ENCODE measurements at regions not wholly inside any gene's neighbourhood (a gene's known extent, or its start where the extent isn't known, plus 50 kb on each side); places are given as distances from the start of the nearest gene placed in this dataset.

DNA sequence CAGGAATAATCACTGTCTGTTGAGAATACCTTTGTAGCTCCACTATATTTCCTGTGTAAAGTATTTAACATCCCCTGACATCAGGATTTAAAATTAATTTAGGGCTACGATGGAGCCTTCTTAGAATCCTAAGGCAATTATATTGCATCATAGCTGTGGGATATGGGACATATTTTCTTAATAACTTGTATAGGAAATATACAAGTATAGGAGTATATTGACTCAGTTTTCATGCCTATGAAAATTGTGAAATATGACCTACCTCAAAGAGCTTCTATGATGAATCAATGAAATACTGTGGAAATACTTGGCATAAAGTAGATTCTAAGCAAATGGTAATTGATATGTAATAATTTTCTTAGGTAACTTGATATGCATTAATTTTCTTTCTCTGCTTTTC lies 221.0 kb upstream of the KLF4 start:
- CTCF ChIA-PET (ENCODE audit: low intra/inter-chr PET ratio, low total read pairs) = no interaction called here
- Histone ChIP-seq H3K27me3 (ENCODE audit: control insufficient read depth in 1 of 2, insufficient read depth in 2 of 2, low read length in 2 of 2) (no peaks in the 10 kb centered on the region), H3K79me2 (ENCODE audit: insufficient read depth, low read length) (no peaks in the 10 kb centered on the region), H3K36me3 (replicated peaks in 1 of 2; ENCODE audit: control insufficient read depth in 1 of 2, insufficient read depth in 2 of 2, low read length in 2 of 2) (no peaks in the 10 kb centered on the region), H3K4me2 (ENCODE audit: low read depth, low read length) (no peak overlapping the region), H3K9me3 (ENCODE audit: low read length) (no peaks in the 10 kb centered on the region), H3K9ac (ENCODE audit: insufficient read depth, low read depth, low read length) (no peak overlapping the region), H3K4me1 (ENCODE audit: insufficient read depth, low read length) (no peaks in the 10 kb centered on the region), H3K4me3 (replicated peaks in 1 of 3; ENCODE audit: insufficient read depth in 1 of 3, low read depth in 2 of 3, low read length in 3 of 3) (no peak overlapping the region), H4K20me1 (ENCODE audit: insufficient read depth, low read length) (no peaks in the 10 kb centered on the region), H3K27ac (ENCODE audit: extremely low read length, insufficient read depth, low read length) (no peak overlapping the region), H2AFZ (ENCODE audit: low read length) (no peak overlapping the region)
- ATAC-seq (no peak), FAIRE-seq (no peak), DNase-seq (ENCODE audit: low spot score) (no peak)
- intact Hi-C loops (cut with micrococcal nuclease; ENCODE audit: unreplicated experiment) = no loop called here
- no TSS peak for BruUV-seq (replicated peaks)
- in situ Hi-C loops (cut with HindIII; ENCODE audit: extremely low pct_ligation_motif_present, low pct_unique_long_range_greater_than_20kb) = no loop called here
- WGBS (ENCODE audit: low lambda C conversion rate) = 0% methylated on average over 1 of the region's 1 CpG
- TF ChIP-seq, protein P1, sequence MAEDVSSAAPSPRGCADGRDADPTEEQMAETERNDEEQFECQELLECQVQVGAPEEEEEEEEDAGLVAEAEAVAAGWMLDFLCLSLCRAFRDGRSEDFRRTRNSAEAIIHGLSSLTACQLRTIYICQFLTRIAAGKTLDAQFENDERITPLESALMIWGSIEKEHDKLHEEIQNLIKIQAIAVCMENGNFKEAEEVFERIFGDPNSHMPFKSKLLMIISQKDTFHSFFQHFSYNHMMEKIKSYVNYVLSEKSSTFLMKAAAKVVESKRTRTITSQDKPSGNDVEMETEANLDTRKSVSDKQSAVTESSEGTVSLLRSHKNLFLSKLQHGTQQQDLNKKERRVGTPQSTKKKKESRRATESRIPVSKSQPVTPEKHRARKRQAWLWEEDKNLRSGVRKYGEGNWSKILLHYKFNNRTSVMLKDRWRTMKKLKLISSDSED (CRISPR knock-in tag; IDR thresholded peaks at IDR 0.05) = no peak
- TF ChIP-seq ZNF547 (CRISPR knock-in tag; IDR thresholded peaks at IDR 0.05) (no peak), ZNF816 (CRISPR knock-in tag; IDR thresholded peaks at IDR 0.05; ENCODE audit: borderline replicate concordance) (no peak), ZFY (CRISPR knock-in tag; IDR thresholded peaks at IDR 0.05) (no peak), GABPA (IDR thresholded peaks at IDR 0.05; ENCODE audit: low read depth, low read length) (no peak), GABPA (CRISPR knock-in tag; IDR thresholded peaks at IDR 0.05; ENCODE audit: low read depth) (no peak), TOPORS (CRISPR knock-in tag; IDR thresholded peaks at IDR 0.05) (no peak)
- TF ChIP-seq, protein P2, sequence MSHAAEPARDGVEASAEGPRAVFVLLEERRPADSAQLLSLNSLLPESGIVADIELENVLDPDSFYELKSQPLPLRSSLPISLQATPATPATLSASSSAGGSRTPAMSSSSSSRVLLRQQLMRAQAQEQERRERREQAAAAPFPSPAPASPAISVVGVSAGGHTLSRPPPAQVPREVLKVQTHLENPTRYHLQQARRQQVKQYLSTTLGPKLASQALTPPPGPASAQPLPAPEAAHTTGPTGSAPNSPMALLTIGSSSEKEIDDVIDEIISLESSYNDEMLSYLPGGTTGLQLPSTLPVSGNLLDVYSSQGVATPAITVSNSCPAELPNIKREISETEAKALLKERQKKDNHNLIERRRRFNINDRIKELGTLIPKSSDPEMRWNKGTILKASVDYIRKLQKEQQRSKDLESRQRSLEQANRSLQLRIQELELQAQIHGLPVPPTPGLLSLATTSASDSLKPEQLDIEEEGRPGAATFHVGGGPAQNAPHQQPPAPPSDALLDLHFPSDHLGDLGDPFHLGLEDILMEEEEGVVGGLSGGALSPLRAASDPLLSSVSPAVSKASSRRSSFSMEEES (CRISPR knock-in tag; IDR thresholded peaks at IDR 0.05) = no peak
- POLR2A ChIA-PET = no interaction called here

All from HepG2 (cell line).